K562 (cell line): ENCODE measurements at regions not wholly inside any gene's neighbourhood (a gene's known extent, or its start where the extent isn't known, plus 50 kb on each side); places are given as distances from the start of the nearest gene placed in this dataset.

Experiments used
- ATAC-seq: fragments of 200-7000 bp; cut with Tn5 transposase; 3 replicates; pipeline ENCODE4 v1.9.1; 2020; ENCODE audit warnings: moderate library complexity
- BruUV-seq: library from RNA; stranded (reverse); fragments of 400-500 nt; replicated peaks from 2 replicates; lab custom pipeline; 2021; lab: Mats Ljungman, UMichigan
- CTCF ChIA-PET: fragments of 300-600 bp; formaldehyde crosslinking; extraction: SDS; loops from one replicate; lab custom pipeline; 2021; ENCODE audit warnings: low intra/inter-chr PET ratio; lab: Yijun Ruan, JAX
- POLR2A ChIA-PET: fragments of 300-600, 350-650 bp; sonication (Branson Sonifier 250); formaldehyde crosslinking; extraction: SDS; loops from one replicate; lab custom pipeline; 2021; ENCODE audit warnings: antibody characterized with exemption, inconsistent platforms; lab: Yijun Ruan, JAX
- DNase-seq, 4 experiments: peaks; one replicate each; pipeline versions ENCODE4 v3.0.0 to v3.0.0-alpha.2; 2011 to 2018; ENCODE audit warnings: low spot score in 3 of 4, mixed read lengths in 3 of 4; ENCODE audit errors: extremely low read depth in 1 of 4
- FAIRE-seq: peaks from 2 replicates; lab custom pipeline; 2011; peaks lifted over from hg19 to GRCh38; lab: Jason Lieb, UNC
- H2AFZ ChIP-seq: 2 replicates; pipeline ENCODE4 v1.6.0; 2011; ENCODE audit warnings: low read depth, low read length, control low read depth, inconsistent platforms
- H3K27ac ChIP-seq: fragments of 200-600 bp; 3 replicates; pipeline ENCODE4 v1.8.0; 2011; ENCODE audit warnings: low read depth, mild to moderate bottlenecking, control low read depth, inconsistent platforms, low read length, moderate library complexity, mixed read lengths; ENCODE audit errors: extremely low read depth
- H3K27me3 ChIP-seq, 2 experiments: fragments of 300-600 bp in 1 of 2; 2 replicates in 1 of 2; 3 replicates in 1 of 2; pipeline versions ENCODE4 v1.6.0 to v1.8.0; 2011; ENCODE audit warnings: inconsistent platforms in 2 of 2, low read length in 2 of 2, mild to moderate bottlenecking in 1 of 2, mixed read lengths in 1 of 2, moderate library complexity in 1 of 2; ENCODE audit not compliant: control insufficient read depth in 2 of 2, insufficient read depth in 2 of 2
- H3K36me3 ChIP-seq: fragments of 300-600 bp; 3 replicates; pipeline ENCODE4 v1.8.0; 2011; ENCODE audit warnings: mild to moderate bottlenecking, low read length, inconsistent platforms; ENCODE audit not compliant: control insufficient read depth, insufficient read depth
- H3K4me1 ChIP-seq, 2 experiments: fragments of 200-600 bp in 1 of 2; replicated peaks in 1 of 2; 2 replicates in 1 of 2; 3 replicates in 1 of 2; pipeline versions ENCODE4 v1.5.1 to v1.8.0; 2011; ENCODE audit warnings: inconsistent platforms in 2 of 2, low read length in 2 of 2, mild to moderate bottlenecking in 1 of 2, mixed read lengths in 1 of 2, moderate library complexity in 1 of 2; ENCODE audit not compliant: control insufficient read depth in 2 of 2, insufficient read depth in 2 of 2
- H3K4me2 ChIP-seq: 2 replicates; pipeline ENCODE4 v1.6.1; 2011; ENCODE audit warnings: low read length, control low read depth, inconsistent platforms, mixed read lengths; ENCODE audit not compliant: insufficient read depth
- H3K4me3 ChIP-seq: fragments of 200-600 bp; sonication (generic), shearing (Covaris generic); 2 replicates; pipeline ENCODE4 v1.5.1; 2016; ENCODE audit warnings: control low read depth, inconsistent platforms
- H3K79me2 ChIP-seq: fragments of 200-600 bp; 3 replicates; pipeline ENCODE4 v1.8.0; 2011; ENCODE audit warnings: low read length, inconsistent platforms; ENCODE audit not compliant: control insufficient read depth, insufficient read depth
- H3K9ac ChIP-seq, 2 experiments: 2 replicates each; pipeline versions ENCODE4 v1.6.0 to v1.6.1; 2011; ENCODE audit warnings: low read depth in 2 of 2, low read length in 2 of 2, control low read depth in 1 of 2, inconsistent platforms in 1 of 2, mild to moderate bottlenecking in 1 of 2, mixed read lengths in 1 of 2; ENCODE audit not compliant: insufficient read depth in 1 of 2
- H3K9me1 ChIP-seq: one replicate; pipeline ENCODE4 v1.6.0; 2011; ENCODE audit warnings: inconsistent platforms, mild to moderate bottlenecking, low read length, moderate library complexity; ENCODE audit not compliant: control insufficient read depth, insufficient read depth
- H3K9me3 ChIP-seq: replicated peaks from 2 replicates; pipeline ENCODE4 v1.5.1; 2011; ENCODE audit warnings: low read depth, low read length, inconsistent platforms; ENCODE audit not compliant: control insufficient read depth, insufficient read depth
- H4K20me1 ChIP-seq: replicated peaks from 2 replicates; pipeline ENCODE4 v1.6.1; 2011; ENCODE audit warnings: low read length, inconsistent platforms, mixed read lengths; ENCODE audit not compliant: control insufficient read depth, insufficient read depth
- BACH1 ChIP-seq: fragments of 200-800 bp; sonication (Bioruptor generic); IDR thresholded peaks from 2 replicates; pipeline ENCODE4 v1.6.1; 2016; ENCODE audit warnings: missing genetic modification characterization, missing compliant biosample characterization
- BDP1 ChIP-seq: IDR thresholded peaks from 3 replicates; pipeline ENCODE4 v1.6.1; 2011; ENCODE audit not compliant: insufficient read length, insufficient read depth
- CHD2 ChIP-seq: IDR thresholded peaks from 2 replicates; pipeline ENCODE4 v1.6.1; 2011; ENCODE audit warnings: low read depth, low read length
- EP400 ChIP-seq: fragments of 450-650 bp; IDR thresholded peaks from 2 replicates; pipeline ENCODE4 v1.6.1; 2017; ENCODE audit warnings: antibody characterized with exemption, mild to moderate bottlenecking, moderate library complexity
- RBM14 ChIP-seq: fragments of 200-400 bp; formaldehyde crosslinking; IDR thresholded peaks from 2 replicates; pipeline ENCODE4 v1.6.1; 2018; ENCODE audit warnings: low read depth, mild to moderate bottlenecking, low read length, moderate library complexity, borderline replicate concordance; ENCODE audit not compliant: insufficient read depth
- SRSF1 ChIP-seq: fragments of 200-400 bp; formaldehyde crosslinking; IDR thresholded peaks from 2 replicates; pipeline ENCODE4 v1.6.1; 2017; ENCODE audit warnings: mild to moderate bottlenecking, low read depth, low read length, moderate library complexity
- ZC3H11A ChIP-seq: IDR thresholded peaks from 2 replicates; pipeline ENCODE4 v1.6.1; 2012; ENCODE audit warnings: low read depth, low read length, improper control_type of control experiment
- ZNF282 ChIP-seq: sonication (generic); formaldehyde crosslinking; IDR thresholded peaks from 2 replicates; pipeline ENCODE4 v1.8.1; 2023; ENCODE audit warnings: missing genetic modification reagents
- ZNF696 ChIP-seq: fragments of 250-450 bp; sonication (Bioruptor Pico); conservative IDR thresholded peaks from 2 replicates; pipeline ENCODE4 v1.4.0; 2020; ENCODE audit warnings: mild to moderate bottlenecking, moderate library complexity
- WGBS: fragments of 100-300 bp; shearing (Covaris generic); methylation state at CpG from one replicate; pipeline ENCODE4 v1.1.6; 2016; ENCODE audit warnings: low coverage, mixed read lengths; ENCODE audit not compliant: insufficient coverage; ENCODE audit errors: missing lambda C conversion rate; 5-methylcytosine and 5-hydroxymethylcytosine counted together
- in situ Hi-C: fragments of 300-500 bp; cut with MboI; formaldehyde crosslinking; loops from 4 replicates; pipeline ENCODE4 v1.15.0; 2018; ENCODE audit warnings: inconsistent platforms, mixed read lengths
- intact Hi-C: fragments of 100-400 bp; cut with micrococcal nuclease; formaldehyde crosslinking; loops from 2 replicates; pipeline ENCODE4 v1.14.2; 2022
- TF ChIP-seq, protein P1 (sequence below): sonication (generic); formaldehyde crosslinking; IDR thresholded peaks from 2 replicates; pipeline ENCODE4 v1.8.1; 2023; ENCODE audit warnings: mild to moderate bottlenecking, missing genetic modification reagents
- TF ChIP-seq, protein P2 (sequence below): sonication (generic); formaldehyde crosslinking; IDR thresholded peaks from 2 replicates; pipeline ENCODE4 v1.8.1; 2023; ENCODE audit warnings: mild to moderate bottlenecking, missing genetic modification reagents, moderate library complexity
- TF ChIP-seq, protein P3 (sequence below): fragments of 450-650 bp; conservative IDR thresholded peaks from 2 replicates; pipeline ENCODE4 v1.6.1; 2016; ENCODE audit warnings: missing genetic modification characterization, low read depth, mild to moderate bottlenecking, missing compliant biosample characterization, moderate library complexity

DNA sequence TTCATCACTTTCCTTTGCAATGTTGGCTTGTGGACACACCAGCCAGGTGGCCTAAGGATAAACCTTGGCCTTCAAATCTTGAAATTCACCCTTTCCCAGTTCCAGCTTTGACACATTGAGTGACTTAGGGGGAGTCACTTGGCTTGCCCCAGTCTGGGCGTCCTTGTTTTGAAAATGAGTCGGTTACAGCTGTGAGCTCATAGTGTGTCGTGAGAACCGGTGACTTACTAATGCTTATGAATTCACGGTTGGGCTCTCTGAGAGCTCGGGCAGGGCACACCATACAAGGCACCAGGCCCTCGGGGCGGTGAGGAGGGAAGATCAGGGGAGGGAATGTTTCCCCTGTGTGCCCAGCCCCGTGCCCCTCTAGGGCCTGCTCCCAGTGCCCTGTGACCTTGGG lies 126.9 kb upstream of the TMPRSS2 start:
- TF ChIP-seq ZNF696 (CRISPR knock-in tag) (no peak), ZC3H11A (no peak), ZNF282 (no peak), SRSF1 (no peak), CHD2 (no peak), EP400 (no peak), RBM14 (no peak), BACH1 (no peak), BDP1 (no peak)
- TF ChIP-seq, protein P1, sequence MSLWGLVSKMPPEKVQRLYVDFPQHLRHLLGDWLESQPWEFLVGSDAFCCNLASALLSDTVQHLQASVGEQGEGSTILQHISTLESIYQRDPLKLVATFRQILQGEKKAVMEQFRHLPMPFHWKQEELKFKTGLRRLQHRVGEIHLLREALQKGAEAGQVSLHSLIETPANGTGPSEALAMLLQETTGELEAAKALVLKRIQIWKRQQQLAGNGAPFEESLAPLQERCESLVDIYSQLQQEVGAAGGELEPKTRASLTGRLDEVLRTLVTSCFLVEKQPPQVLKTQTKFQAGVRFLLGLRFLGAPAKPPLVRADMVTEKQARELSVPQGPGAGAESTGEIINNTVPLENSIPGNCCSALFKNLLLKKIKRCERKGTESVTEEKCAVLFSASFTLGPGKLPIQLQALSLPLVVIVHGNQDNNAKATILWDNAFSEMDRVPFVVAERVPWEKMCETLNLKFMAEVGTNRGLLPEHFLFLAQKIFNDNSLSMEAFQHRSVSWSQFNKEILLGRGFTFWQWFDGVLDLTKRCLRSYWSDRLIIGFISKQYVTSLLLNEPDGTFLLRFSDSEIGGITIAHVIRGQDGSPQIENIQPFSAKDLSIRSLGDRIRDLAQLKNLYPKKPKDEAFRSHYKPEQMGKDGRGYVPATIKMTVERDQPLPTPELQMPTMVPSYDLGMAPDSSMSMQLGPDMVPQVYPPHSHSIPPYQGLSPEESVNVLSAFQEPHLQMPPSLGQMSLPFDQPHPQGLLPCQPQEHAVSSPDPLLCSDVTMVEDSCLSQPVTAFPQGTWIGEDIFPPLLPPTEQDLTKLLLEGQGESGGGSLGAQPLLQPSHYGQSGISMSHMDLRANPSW (CRISPR knock-in tag): no peak
- TF ChIP-seq, protein P2, sequence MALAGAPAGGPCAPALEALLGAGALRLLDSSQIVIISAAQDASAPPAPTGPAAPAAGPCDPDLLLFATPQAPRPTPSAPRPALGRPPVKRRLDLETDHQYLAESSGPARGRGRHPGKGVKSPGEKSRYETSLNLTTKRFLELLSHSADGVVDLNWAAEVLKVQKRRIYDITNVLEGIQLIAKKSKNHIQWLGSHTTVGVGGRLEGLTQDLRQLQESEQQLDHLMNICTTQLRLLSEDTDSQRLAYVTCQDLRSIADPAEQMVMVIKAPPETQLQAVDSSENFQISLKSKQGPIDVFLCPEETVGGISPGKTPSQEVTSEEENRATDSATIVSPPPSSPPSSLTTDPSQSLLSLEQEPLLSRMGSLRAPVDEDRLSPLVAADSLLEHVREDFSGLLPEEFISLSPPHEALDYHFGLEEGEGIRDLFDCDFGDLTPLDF: no peak
- TF ChIP-seq, protein P3, sequence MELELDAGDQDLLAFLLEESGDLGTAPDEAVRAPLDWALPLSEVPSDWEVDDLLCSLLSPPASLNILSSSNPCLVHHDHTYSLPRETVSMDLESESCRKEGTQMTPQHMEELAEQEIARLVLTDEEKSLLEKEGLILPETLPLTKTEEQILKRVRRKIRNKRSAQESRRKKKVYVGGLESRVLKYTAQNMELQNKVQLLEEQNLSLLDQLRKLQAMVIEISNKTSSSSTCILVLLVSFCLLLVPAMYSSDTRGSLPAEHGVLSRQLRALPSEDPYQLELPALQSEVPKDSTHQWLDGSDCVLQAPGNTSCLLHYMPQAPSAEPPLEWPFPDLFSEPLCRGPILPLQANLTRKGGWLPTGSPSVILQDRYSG (tag): no peak
- ATAC-seq (no peak), FAIRE-seq (no peak), DNase-seq (no peak)
- in situ Hi-C loops: no loop called here
- no peaks in the 10 kb centered on the region for H3K79me2 ChIP-seq
- ChIA-PET POLR2A (no interaction called here), CTCF (no interaction called here)
- no peak overlapping the region for H3K4me3 ChIP-seq
- H2AFZ ChIP-seq: no peak overlapping the region
- H3K27ac ChIP-seq: no peak overlapping the region
- peaks cover 4% of the 10 kb centered on the region for H4K20me1 ChIP-seq
- no peak overlapping the region for H3K9ac ChIP-seq
- no peaks in the 10 kb centered on the region for H3K36me3 ChIP-seq
- intact Hi-C loops: no loop called here
- H3K9me3 ChIP-seq: no peaks in the 10 kb centered on the region
- H3K4me2 ChIP-seq: no peak overlapping the region
- peaks cover 8 to 32% of the 10 kb centered on the region in 2 experiments; a peak in 3 of 5 replicates for H3K27me3 ChIP-seq
- 3% methylated on average over 9 of the region's 9 CpGs for WGBS
- no TSS peak for BruUV-seq
- H3K9me1 ChIP-seq: peaks cover 2% of the 10 kb centered on the region
- H3K4me1 ChIP-seq: peaks cover 0 to 3% of the 10 kb centered on the region in 2 experiments; a peak in 1 of 5 replicates
